Kidney (tissue), 13 donors: ENCODE measurements at regions not wholly inside any gene's neighbourhood (a gene's known extent, or its start where the extent isn't known, plus 50 kb on each side); places are given as distances from the start of the nearest gene placed in this dataset.

ENCODE experiments used
- DNase-seq, 5 donors: peaks; one replicate each; pipeline ENCODE4 v3.0.0-alpha.2; 2013 to 2020
- FAIRE-seq: peaks from 2 replicates; lab custom pipeline; 2012; peaks lifted over from hg19 to GRCh38; lab: Jason Lieb, UNC
- H3K27ac ChIP-seq, 2 donors: one replicate each; pipeline ENCODE4 v1.7.0; 2013; ENCODE audit warnings: low read depth in 2 of 2, low read length in 2 of 2, inconsistent platforms in 1 of 2
- H3K27me3 ChIP-seq: one replicate; pipeline ENCODE4 v1.7.1; 2013; ENCODE audit warnings: low read length, inconsistent platforms; ENCODE audit not compliant: control insufficient read depth, insufficient read depth
- H3K36me3 ChIP-seq, 3 donors: one replicate each; pipeline versions ENCODE4 v1.7.0 to v1.7.1; 2013; ENCODE audit warnings: low read length in 3 of 3, control low read depth in 1 of 3, inconsistent platforms in 1 of 3; ENCODE audit not compliant: insufficient read depth in 3 of 3, control insufficient read depth in 2 of 3
- H3K4me1 ChIP-seq, 3 donors: one replicate each; pipeline versions ENCODE4 v1.7.0 to v1.7.1; 2013; ENCODE audit warnings: low read length in 3 of 3, inconsistent platforms in 1 of 3, low read depth in 1 of 3; ENCODE audit not compliant: control insufficient read depth in 2 of 3, insufficient read depth in 2 of 3
- H3K4me3 ChIP-seq, 3 donors: one replicate each; pipeline versions ENCODE4 v1.7.0 to v1.8.1; 2013; ENCODE audit warnings: low read length in 3 of 3, control low read depth in 1 of 3, inconsistent platforms in 1 of 3
- H3K9ac ChIP-seq, 3 donors: one replicate each; pipeline versions ENCODE4 v1.7.0 to v1.7.1; 2013; ENCODE audit warnings: low read length in 3 of 3, control low read depth in 1 of 3, inconsistent platforms in 1 of 3
- H3K9me3 ChIP-seq, 3 donors: one replicate each; pipeline versions ENCODE4 v1.7.0 to v1.7.1; 2013; ENCODE audit warnings: low read length in 3 of 3, control low read depth in 1 of 3, inconsistent platforms in 1 of 3; ENCODE audit not compliant: control insufficient read depth in 2 of 3, insufficient read depth in 1 of 3
- CTCF ChIP-seq: IDR thresholded peaks from 3 replicates; pipeline ENCODE4 v1.5.1; 2012; ENCODE audit warnings: mild to moderate bottlenecking, moderate library complexity, borderline replicate concordance; ENCODE audit not compliant: insufficient read depth; ENCODE audit errors: extremely low read depth
- intact Hi-C: fragments of 100-400 bp; cut with DNase I; formaldehyde crosslinking; loops from one replicate; pipeline ENCODE4 v1.11.1; 2022
- donor health status: control.
- donor health status: control.
- donor health status: control.
- donor health status: control.
- donor health status: control.
- donor health status: DM: yes; HTN: yes; CAD: no.
- donor health status: Normal renal cell carcinoma (clear cell type).

GRCh38 chr2:7971248-7971647 lies 710.6 kb upstream of the ID2 start:
- no peak overlapping the region for H3K4me3 ChIP-seq
- DNase-seq (no peak), FAIRE-seq (no peak)
- H3K27ac ChIP-seq: no peak overlapping the region
- H3K9ac ChIP-seq: no peak overlapping the region
- no peaks in the 10 kb centered on the region for H3K9me3 ChIP-seq
- no peaks in the 10 kb centered on the region for H3K36me3 ChIP-seq
- H3K27me3 ChIP-seq: no peaks in the 10 kb centered on the region
- intact Hi-C loops: no loop called here
- TF ChIP-seq CTCF: no peak
- H3K4me1 ChIP-seq: no peaks in the 10 kb centered on the region

GRCh38 chr2:7971841-7972240 lies 710.0 kb upstream of the ID2 start:
- H3K27ac ChIP-seq: no peak overlapping the region
- no peaks in the 10 kb centered on the region for H3K27me3 ChIP-seq
- no peaks in the 10 kb centered on the region for H3K36me3 ChIP-seq
- no peak for TF ChIP-seq CTCF
- no peaks in the 10 kb centered on the region for H3K9me3 ChIP-seq
- no peak overlapping the region for H3K4me3 ChIP-seq
- FAIRE-seq (no peak), DNase-seq (no peak)
- no peak overlapping the region for H3K9ac ChIP-seq
- intact Hi-C loops: no loop called here
- H3K4me1 ChIP-seq: no peaks in the 10 kb centered on the region

GRCh38 chr2:7972670-7973069 lies 709.2 kb upstream of the ID2 start:
- no peak overlapping the region for H3K27ac ChIP-seq
- no peaks in the 10 kb centered on the region for H3K9me3 ChIP-seq
- DNase-seq: no peak
- no peaks in the 10 kb centered on the region for H3K27me3 ChIP-seq
- TF ChIP-seq CTCF: no peak
- FAIRE-seq: no peak
- H3K4me1 ChIP-seq: no peaks in the 10 kb centered on the region
- intact Hi-C loops: no loop called here
- no peak overlapping the region for H3K9ac ChIP-seq
- H3K36me3 ChIP-seq: no peaks in the 10 kb centered on the region
- H3K4me3 ChIP-seq: no peak overlapping the region

GRCh38 chr2:7973801-7974480 lies 707.9 kb upstream of the ID2 start:
- Histone ChIP-seq H3K27ac (no peak overlapping the region), H3K27me3 (no peaks in the 10 kb centered on the region), H3K36me3 (no peaks in the 10 kb centered on the region), H3K9me3 (no peaks in the 10 kb centered on the region), H3K4me3 (no peak overlapping the region), H3K9ac (no peak overlapping the region), H3K4me1 (no peaks in the 10 kb centered on the region)
- TF ChIP-seq CTCF: no peak
- FAIRE-seq (no peak), DNase-seq (no peak)
- intact Hi-C loops: no loop called here
